ENCODE measurements at regions not wholly inside any gene's neighbourhood (a gene's known extent, or its start where the extent isn't known, plus 50 kb on each side); places are given as distances from the start of the nearest gene placed in this dataset.

DNA sequence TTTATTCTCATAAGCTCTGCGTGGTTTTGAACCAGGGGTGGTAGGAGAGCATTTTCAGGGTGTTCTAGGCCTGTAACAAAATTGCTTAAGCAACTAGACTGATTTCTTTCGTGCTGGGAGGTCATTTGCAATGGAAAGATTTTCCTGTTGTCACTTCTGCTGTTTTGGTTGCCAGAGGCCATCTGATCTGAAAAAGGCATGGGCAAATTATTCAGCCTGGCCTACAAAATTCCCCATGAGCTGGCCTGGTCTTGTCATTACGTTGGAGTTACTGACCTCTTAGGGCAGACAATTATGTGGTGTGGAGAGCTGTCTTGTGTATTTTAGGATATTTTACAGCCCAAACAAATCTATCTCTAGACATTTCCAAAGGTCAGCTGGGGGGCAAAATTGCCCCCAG lies 444.4 kb upstream of the DAB1 start (continued):
- TF ChIP-seq, protein P1, sequence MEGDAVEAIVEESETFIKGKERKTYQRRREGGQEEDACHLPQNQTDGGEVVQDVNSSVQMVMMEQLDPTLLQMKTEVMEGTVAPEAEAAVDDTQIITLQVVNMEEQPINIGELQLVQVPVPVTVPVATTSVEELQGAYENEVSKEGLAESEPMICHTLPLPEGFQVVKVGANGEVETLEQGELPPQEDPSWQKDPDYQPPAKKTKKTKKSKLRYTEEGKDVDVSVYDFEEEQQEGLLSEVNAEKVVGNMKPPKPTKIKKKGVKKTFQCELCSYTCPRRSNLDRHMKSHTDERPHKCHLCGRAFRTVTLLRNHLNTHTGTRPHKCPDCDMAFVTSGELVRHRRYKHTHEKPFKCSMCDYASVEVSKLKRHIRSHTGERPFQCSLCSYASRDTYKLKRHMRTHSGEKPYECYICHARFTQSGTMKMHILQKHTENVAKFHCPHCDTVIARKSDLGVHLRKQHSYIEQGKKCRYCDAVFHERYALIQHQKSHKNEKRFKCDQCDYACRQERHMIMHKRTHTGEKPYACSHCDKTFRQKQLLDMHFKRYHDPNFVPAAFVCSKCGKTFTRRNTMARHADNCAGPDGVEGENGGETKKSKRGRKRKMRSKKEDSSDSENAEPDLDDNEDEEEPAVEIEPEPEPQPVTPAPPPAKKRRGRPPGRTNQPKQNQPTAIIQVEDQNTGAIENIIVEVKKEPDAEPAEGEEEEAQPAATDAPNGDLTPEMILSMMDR (IDR thresholded peaks at IDR 0.05 in 2 of 3, conservative IDR thresholded peaks at IDR 0.05 in 1 of 3; ENCODE audit: borderline replicate concordance in 1 of 3, insufficient read depth in 1 of 3, low read depth in 2 of 3, low read length in 2 of 3) = no peak
- TF ChIP-seq EGR1 (IDR thresholded peaks at IDR 0.05; ENCODE audit: low read depth) (no peak), SIN3A (IDR thresholded peaks at IDR 0.05; ENCODE audit: low read depth) (no peak)

DNA sequence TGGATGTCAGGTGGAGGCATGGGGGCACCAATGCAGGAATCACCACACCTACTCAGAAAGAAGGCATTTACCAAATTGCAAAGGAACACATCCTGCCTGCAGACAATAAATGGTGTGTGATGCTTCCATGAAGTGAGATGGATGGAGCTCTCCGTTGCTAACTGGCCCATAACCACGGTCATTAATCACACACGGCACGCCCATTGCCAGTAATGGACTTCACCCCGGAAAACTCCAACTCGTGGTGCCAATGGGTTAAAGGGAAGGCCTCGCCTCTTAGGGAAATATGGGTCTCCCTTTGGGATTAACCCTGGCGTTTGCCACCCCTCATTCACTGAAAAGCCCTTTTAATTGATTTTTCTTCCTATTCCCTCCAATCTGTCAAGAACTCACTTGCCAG lies 443.1 kb upstream of the DAB1 start:
- Histone ChIP-seq H4K20me1 (ENCODE audit: insufficient read depth) (no peaks in the 10 kb centered on the region; the same call in 1 of the 2 replicates), H3K9ac (ENCODE audit: low read length) (no peak overlapping the region), H3K79me2 (ENCODE audit: insufficient read depth, low read length) (no peaks in the 10 kb centered on the region), H2AFZ (ENCODE audit: low read depth, low read length, poor library complexity, severe bottlenecking) (no peak overlapping the region), H3K27ac (ENCODE audit: low read depth, low read length) (no peak overlapping the region), H3K27me3 (ENCODE audit: insufficient read depth, low read length) (no peaks in the 10 kb centered on the region), H3K9me2 (ENCODE audit: insufficient read depth) (no peaks in the 10 kb centered on the region), H3K4me3 (replicated peaks in 1 of 2; ENCODE audit: low read depth in 1 of 2, low read length in 2 of 2) (no peak overlapping the region), H3K4me2 (ENCODE audit: low read length) (no peak overlapping the region), H3K36me3 (ENCODE audit: control insufficient read depth in 1 of 2, insufficient read depth in 2 of 2, low read length in 2 of 2) (no peaks in the 10 kb centered on the region), H3K4me1 (ENCODE audit: control insufficient read depth in 1 of 2, insufficient read depth in 2 of 2, low read length in 2 of 2) (no peaks in the 10 kb centered on the region), H3K9me3 (ENCODE audit: control insufficient read depth in 1 of 2, insufficient read depth in 1 of 2, low read depth in 1 of 2, low read length in 2 of 2) (no peaks in the 10 kb centered on the region)
- CTCF ChIA-PET = no interaction called here
- no peak for DNase-seq (ENCODE audit: low read depth, low spot score)
- RAD21 ChIA-PET (ENCODE audit: low non-redundant PET in 1 of 2, low total read pairs in 2 of 2, uncharacterized antibody in 2 of 2, unreplicated experiment in 2 of 2) = no interaction called here
- intact Hi-C loops (cut with micrococcal nuclease) = no loop called here
- TF ChIP-seq, protein P2, sequence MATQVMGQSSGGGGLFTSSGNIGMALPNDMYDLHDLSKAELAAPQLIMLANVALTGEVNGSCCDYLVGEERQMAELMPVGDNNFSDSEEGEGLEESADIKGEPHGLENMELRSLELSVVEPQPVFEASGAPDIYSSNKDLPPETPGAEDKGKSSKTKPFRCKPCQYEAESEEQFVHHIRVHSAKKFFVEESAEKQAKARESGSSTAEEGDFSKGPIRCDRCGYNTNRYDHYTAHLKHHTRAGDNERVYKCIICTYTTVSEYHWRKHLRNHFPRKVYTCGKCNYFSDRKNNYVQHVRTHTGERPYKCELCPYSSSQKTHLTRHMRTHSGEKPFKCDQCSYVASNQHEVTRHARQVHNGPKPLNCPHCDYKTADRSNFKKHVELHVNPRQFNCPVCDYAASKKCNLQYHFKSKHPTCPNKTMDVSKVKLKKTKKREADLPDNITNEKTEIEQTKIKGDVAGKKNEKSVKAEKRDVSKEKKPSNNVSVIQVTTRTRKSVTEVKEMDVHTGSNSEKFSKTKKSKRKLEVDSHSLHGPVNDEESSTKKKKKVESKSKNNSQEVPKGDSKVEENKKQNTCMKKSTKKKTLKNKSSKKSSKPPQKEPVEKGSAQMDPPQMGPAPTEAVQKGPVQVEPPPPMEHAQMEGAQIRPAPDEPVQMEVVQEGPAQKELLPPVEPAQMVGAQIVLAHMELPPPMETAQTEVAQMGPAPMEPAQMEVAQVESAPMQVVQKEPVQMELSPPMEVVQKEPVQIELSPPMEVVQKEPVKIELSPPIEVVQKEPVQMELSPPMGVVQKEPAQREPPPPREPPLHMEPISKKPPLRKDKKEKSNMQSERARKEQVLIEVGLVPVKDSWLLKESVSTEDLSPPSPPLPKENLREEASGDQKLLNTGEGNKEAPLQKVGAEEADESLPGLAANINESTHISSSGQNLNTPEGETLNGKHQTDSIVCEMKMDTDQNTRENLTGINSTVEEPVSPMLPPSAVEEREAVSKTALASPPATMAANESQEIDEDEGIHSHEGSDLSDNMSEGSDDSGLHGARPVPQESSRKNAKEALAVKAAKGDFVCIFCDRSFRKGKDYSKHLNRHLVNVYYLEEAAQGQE (IDR thresholded peaks at IDR 0.05; ENCODE audit: low read depth) = no peak
- TF ChIP-seq RAD21 (IDR thresholded peaks at IDR 0.05; ENCODE audit: low read depth) = no peak
- TF ChIP-seq, protein P1 (IDR thresholded peaks at IDR 0.05 in 2 of 3, conservative IDR thresholded peaks at IDR 0.05 in 1 of 3; ENCODE audit: borderline replicate concordance in 1 of 3, insufficient read depth in 1 of 3, low read depth in 2 of 3, low read length in 2 of 3) = no peak
- no peak for TF ChIP-seq CBX3 (IDR thresholded peaks at IDR 0.05; ENCODE audit: low read depth)
- no peak for TF ChIP-seq JUND (IDR thresholded peaks at IDR 0.05)
- no peak for TF ChIP-seq SP1 (IDR thresholded peaks at IDR 0.05; ENCODE audit: low read depth)
- no peak for TF ChIP-seq YY1 (IDR thresholded peaks at IDR 0.05; ENCODE audit: extremely low read depth, insufficient replicate concordance, low read depth, low read length)
- ATAC-seq = no peak
- no TSS peak for BruUV-seq (replicated peaks)
- POLR2A ChIA-PET = no interaction called here
